ENCODE measurements at regions not wholly inside any gene's neighbourhood (a gene's known extent, or its start where the extent isn't known, plus 50 kb on each side); places are given as distances from the start of the nearest gene placed in this dataset.

GRCh38 chr5:7047511-7048261 lies 334.5 kb downstream of the TENT4A start:
- TF ChIP-seq CTCF (IDR thresholded peaks at IDR 0.05): no peak
- TF ChIP-seq POLR2A (IDR thresholded peaks at IDR 0.05): no peak
